Lower leg skin (tissue), 4 donors: ENCODE measurements at regions not wholly inside any gene's neighbourhood (a gene's known extent, or its start where the extent isn't known, plus 50 kb on each side); places are given as distances from the start of the nearest gene placed in this dataset.

ENCODE experiments used
- DNase-seq, 2 donors: peaks; one replicate each; pipeline ENCODE4 v3.0.0-alpha.2; 2019; ENCODE audit warnings: low spot score in 2 of 2
- H3K4me3 ChIP-seq: fragments of 200-600 bp; sonication (generic); 2 replicates; pipeline ENCODE4 v1.5.1; 2017; ENCODE audit warnings: mild to moderate bottlenecking, low read depth; ENCODE audit not compliant: poor library complexity, severe bottlenecking
- CTCF ChIP-seq, 3 donors: fragments of 450-650 bp; IDR thresholded peaks; one replicate each; pipeline ENCODE4 v1.5.1; 2016; ENCODE audit warnings: antibody characterized with exemption in 3 of 3, mild to moderate bottlenecking in 3 of 3, moderate library complexity in 2 of 3
- POLR2A ChIP-seq, 2 donors: fragments of 450-650 bp; IDR thresholded peaks; one replicate each; pipeline ENCODE4 v1.6.1; 2016 to 2017; ENCODE audit warnings: antibody characterized with exemption in 2 of 2, mild to moderate bottlenecking in 1 of 2, moderate library complexity in 1 of 2
- WGBS, 2 donors: methylation state at CpG; one replicate each; pipeline ENCODE4 v1.1.5; 2018; 5-methylcytosine and 5-hydroxymethylcytosine counted together
- intact Hi-C: fragments of 100-400 bp; cut with DNase I; formaldehyde crosslinking; loops from one replicate; pipeline ENCODE4 v1.15.0; 2023; ENCODE audit warnings: low total_unique reads

- no peak for DNase-seq
- intact Hi-C loops, result no loop called here
- no peak overlapping the region for H3K4me3 ChIP-seq
- WGBS, 2 donors, result 77 to 84% methylated on average over 8 of the region's 8 CpGs
- TF ChIP-seq POLR2A (IDR thresholded peaks at IDR 0.05) (no peak), CTCF (IDR thresholded peaks at IDR 0.05) (no peak)
Observed at GRCh38 chr6:1062786-1063545, 248.9 kb upstream of the FOXQ1 start.

- peak in 1 of 2 donors; percentile 28 for DNase-seq
- H3K4me3 ChIP-seq, result no peak overlapping the region
- no peak for TF ChIP-seq CTCF (IDR thresholded peaks at IDR 0.05)
- TF ChIP-seq POLR2A (IDR thresholded peaks at IDR 0.05), result no peak
- 82 to 90% methylated on average over 6 of the region's 6 CpGs for WGBS, 2 donors
- intact Hi-C loops, result no loop called here
Observed at GRCh38 chr6:1059596-1059995, 252.3 kb upstream of the FOXQ1 start.

- WGBS, 2 donors, result 59 to 62% methylated on average over 14 of the region's 14 CpGs
- TF ChIP-seq POLR2A (IDR thresholded peaks at IDR 0.05) (no peak), CTCF (IDR thresholded peaks at IDR 0.05) (no peak)
- no peak overlapping the region for H3K4me3 ChIP-seq
- intact Hi-C loops, result no loop called here
- peak in 1 of 2 donors; percentile 57 for DNase-seq
Observed at GRCh38 chr6:1057490-1058135, 254.3 kb upstream of the FOXQ1 start.

- intact Hi-C loops, result no loop called here
- WGBS, 2 donors, result 77 to 79% methylated on average over 16 of the region's 16 CpGs
- H3K4me3 ChIP-seq, result no peak overlapping the region
- TF ChIP-seq POLR2A (IDR thresholded peaks at IDR 0.05) (no peak), CTCF (IDR thresholded peaks at IDR 0.05) (no peak)
- peak in 1 of 2 donors; percentile 69 for DNase-seq
Observed at GRCh38 chr6:1055015-1055921, 256.6 kb upstream of the FOXQ1 start.

GRCh38 chr6:1054653-1055014 lies 257.3 kb upstream of the FOXQ1 start:
- intact Hi-C loops, result no loop called here
- no peak overlapping the region for H3K4me3 ChIP-seq
- no peak for TF ChIP-seq CTCF (IDR thresholded peaks at IDR 0.05)
- no peak for TF ChIP-seq POLR2A (IDR thresholded peaks at IDR 0.05)
- WGBS, 2 donors, result 65 to 100% methylated on average over 3 of the region's 3 CpGs
- peak in 1 of 2 donors; percentile 56 for DNase-seq
